ENCODE measurements at regions not wholly inside any gene's neighbourhood (a gene's known extent, or its start where the extent isn't known, plus 50 kb on each side); places are given as distances from the start of the nearest gene placed in this dataset.

- TF ChIP-seq EP300 (IDR thresholded peaks at IDR 0.05) (no peak), POLR2AphosphoS5 (IDR thresholded peaks at IDR 0.05) (no peak)
These were observed 1081.1 kb upstream of the PABPC4L start for GRCh38 chr4:135282676-135283075.

Data from suprapubic skin (tissue), 4 donors.